ENCODE measurements at regions not wholly inside any gene's neighbourhood (a gene's known extent, or its start where the extent isn't known, plus 50 kb on each side); places are given as distances from the start of the nearest gene placed in this dataset.

DNA sequence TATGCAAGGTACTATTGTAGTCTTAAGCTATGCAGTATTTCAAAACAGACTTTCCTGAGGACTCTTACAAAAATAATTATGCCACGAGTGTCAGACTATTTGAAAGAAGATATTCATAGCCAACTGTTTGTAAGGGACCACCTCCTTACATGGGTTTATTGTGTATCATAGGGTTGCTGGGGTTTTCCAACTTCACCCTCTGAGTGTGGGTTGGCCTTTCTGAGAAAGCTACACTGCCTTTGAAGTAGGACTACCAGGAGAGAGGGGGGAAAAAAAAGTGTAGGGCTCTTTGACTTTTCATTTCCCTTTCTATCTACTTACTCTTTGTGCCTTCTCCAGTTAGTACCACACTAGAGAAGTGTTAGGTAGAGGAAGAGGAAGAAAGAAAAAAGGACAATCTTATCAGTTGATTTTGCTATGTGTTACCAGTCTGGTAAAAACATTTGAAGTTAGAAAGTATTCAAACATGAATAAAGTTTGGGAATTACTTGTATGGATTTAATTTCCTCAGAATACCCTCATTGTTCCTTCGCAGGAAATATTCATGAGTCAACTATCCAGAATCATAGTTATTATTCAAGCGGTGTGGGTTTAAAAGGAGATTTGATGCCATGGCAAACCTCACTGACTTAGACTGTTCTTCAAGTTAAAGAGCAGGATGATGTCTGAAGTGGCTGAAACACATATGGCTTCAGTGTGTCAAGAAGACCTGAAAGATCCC lies 329.3 kb upstream of the THBS1 start:
- in situ Hi-C loops (cut with HindIII; ENCODE audit: low sequenced_read_pairs), result no loop called here

DNA sequence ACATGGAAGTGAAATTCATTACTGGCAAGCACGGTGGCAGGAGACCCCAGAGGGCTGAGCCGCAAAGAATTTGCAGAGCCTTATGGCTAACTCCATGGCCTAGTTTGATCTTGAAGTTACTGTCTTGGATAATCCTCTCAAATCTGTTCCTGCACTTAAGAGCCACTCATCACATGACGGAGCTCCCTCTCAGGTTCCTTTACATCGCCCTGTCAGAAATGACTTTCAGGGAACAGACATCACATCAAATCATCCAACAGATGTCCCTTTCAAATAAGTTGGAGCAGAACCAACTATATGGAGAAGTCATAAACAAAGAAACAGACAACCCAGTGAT lies 328.8 kb upstream of the THBS1 start:
- in situ Hi-C loops (cut with HindIII; ENCODE audit: low sequenced_read_pairs), result no loop called here

DNA sequence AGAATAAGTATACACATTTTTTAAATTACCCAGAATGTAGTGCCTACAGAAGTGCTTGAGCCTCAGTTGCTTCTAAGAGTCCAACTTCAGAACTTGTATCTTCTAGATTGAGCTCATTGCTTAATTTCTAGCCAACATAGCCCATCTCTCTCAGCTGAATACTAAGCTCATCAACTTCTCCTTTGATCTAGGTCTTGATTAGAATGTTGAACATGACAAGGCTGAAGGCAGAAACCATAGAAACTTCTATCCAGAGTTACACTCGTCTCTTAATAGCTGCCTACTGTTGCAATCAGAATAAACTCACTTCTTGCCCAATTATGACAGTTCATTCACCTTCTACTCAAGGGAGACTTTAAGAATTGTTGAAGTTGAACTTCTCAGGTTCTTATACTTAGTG lies 327.3 kb upstream of the THBS1 start:
- in situ Hi-C loops (cut with HindIII; ENCODE audit: low sequenced_read_pairs), result no loop called here

DNA sequence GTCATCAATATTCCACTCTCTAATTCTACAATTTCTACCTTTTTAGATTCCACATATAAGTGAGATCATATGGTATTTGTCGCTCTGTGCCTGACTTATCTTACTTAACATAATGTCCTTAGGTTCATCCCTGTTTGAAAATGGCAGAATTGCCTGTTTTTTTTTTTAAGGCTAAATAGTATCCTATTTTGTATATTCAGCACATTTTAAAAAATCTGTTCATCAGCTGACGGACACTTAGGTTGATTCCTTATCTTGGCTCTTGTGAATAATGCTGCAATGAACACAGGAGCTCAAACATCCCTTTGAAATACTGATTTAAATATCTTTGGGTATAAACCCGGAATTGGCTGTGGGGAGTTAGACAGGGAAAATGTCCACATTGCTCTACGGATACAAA lies 326.7 kb upstream of the THBS1 start:
- in situ Hi-C loops (cut with HindIII; ENCODE audit: low sequenced_read_pairs), result no loop called here

DNA sequence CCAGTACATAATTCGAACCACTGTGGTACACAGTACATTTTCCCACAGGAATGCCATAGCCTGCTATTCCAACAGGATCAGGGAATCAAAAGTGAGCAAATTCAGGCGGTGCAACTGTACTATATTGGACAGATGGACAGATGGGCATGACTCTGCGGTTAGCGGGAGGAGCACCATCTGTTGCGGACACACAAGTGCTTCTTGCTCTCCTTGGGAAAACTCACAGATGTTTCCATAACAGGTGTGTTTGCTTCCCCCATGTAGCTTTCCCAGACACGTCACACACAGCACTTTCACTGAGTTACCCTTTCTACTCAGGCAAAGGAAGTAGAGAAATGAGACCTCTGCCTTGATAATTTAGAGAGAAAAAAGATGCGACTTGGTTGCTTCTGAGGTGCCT lies 325.1 kb upstream of the THBS1 start:
- in situ Hi-C loops (cut with HindIII; ENCODE audit: low sequenced_read_pairs), result no loop called here

DNA sequence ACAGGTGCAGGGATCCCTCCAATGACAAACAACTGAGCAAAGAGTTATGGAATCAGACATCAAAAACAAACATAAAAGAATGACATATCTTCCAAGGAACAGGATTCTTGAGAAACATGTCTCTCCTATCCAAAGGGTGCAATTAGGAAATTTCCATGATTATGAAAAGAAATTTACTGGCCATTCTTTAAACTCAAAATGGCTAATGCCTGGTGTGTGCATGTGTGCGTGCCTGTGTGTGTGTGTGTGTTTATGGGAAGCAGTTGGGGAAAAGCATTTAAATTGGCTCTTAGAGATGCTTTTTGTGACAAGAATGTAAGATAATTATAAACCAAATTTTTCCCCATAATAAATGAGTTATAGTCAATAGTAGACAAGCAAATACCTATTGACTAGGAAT lies 320.5 kb upstream of the THBS1 start:
- in situ Hi-C loops (cut with HindIII; ENCODE audit: low sequenced_read_pairs), result loop anchor here (5.0 kb wide), 1 partner anchor 68 kb away; no protein-coding TSS in a partner anchor

DNA sequence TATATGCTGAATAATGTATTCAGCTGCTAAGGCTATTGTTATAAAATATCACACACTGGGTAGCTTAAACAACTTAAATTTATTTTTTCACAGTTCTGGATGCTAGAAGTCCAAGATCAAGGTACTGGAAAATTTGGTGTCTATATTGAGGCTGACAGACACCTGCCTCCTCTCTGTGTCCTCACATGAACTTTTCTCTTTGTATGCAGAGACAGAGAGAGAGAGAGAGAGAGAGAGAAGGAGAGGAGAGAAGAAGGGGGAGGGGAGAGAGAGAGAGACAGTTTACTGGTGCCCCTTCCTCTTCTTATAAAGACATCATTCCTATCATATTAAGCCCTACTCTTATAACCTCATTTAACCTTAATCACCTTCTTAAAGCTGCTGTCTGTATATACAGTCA lies 320.1 kb upstream of the THBS1 start:
- in situ Hi-C loops (cut with HindIII; ENCODE audit: low sequenced_read_pairs), result loop anchor here (5.0 kb wide), 1 partner anchor 68 kb away; no protein-coding TSS in a partner anchor

DNA sequence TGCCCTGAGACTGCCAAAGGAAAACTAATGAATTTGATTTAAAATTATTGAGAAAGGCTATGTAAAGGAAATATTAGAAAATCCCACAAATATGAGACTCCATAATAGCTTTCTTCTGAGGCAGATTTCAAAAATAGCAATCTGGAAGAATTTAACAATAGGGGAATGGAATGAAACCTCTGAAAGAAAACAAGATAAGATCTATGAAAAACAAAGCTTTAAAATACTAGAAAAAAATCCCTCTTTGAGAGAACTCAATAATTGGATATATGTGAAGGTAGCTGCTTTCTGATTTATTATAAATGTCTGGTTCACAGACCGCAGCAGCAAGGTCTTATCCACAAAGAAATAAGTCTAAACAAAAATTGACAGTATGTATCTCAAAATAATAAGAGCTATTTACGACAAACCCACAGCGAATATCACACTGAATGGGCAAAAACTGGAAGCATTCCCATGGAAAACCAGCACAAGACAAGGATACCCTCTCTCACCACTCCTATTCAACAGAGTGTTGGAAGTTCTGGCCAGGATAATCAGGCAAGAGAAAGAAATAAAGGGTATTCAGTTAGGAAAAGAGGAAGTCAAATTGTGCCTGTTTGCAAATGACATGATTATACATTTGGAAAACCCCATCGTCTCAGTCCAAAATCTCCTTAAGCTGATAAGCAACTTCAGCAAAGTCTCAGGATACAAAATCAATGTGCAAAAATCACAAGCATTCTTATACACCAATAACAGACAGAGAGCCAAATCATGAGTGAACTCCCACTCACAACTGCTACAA lies 319.3 kb upstream of the THBS1 start:
- in situ Hi-C loops (cut with HindIII; ENCODE audit: low sequenced_read_pairs), result loop anchor here (5.0 kb wide), 1 partner anchor 69 kb away; no protein-coding TSS in a partner anchor

DNA sequence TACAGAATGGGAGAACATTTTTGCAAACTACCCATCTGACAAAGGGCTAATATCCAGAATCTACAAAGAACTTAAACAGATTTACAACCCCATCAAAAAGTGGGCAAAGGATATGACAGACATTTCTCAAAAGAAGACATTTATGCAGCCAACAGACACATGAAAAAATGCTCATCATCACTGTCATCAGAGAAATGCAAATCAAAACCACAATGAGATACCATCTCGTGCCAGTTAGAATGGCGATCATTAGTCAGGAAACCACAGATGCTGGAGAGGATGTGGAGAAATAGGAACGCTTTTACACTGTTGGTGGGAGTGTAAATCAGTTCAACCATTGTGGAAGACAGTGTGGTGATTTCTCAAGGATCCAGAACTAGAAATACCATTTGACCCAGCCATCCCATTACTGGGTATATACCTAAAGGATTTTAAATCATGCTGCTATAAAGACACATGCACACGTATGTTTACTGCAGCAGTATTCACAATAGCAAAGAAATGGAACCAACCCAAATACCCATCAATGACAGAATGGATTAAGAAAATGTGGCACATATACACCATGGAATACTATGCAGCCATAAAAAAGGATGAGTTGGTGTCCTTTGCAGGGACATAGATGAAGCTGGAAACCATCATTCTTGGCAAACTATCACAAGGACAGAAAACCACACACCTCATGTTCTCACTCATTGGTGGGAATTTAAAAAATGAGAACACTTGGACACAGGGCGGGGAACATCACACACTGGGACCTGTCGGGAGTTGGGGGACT lies 317.7 kb upstream of the THBS1 start:
- in situ Hi-C loops (cut with HindIII; ENCODE audit: low sequenced_read_pairs), result loop anchor here (5.0 kb wide), 1 partner anchor 71 kb away; no protein-coding TSS in a partner anchor

DNA sequence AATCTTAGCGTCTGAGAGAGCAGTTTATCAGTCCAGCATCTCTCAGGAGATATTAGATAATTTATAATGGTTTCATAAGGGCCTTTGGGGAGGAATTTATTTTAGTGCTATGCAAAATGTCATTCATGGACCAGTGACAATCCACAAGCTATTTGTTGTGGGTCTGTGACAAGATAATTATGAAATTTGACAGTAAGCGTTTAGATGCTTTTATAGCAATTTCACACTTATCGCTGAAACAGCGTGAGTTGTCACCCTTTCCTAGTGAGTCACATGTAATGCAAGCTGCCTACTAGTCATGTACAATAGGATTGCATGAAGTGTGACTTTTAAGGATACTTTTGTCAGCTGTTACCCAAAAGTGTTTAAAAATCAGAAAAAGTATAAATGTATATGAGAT lies 315.6 kb upstream of the THBS1 start:
- in situ Hi-C loops (cut with HindIII; ENCODE audit: low sequenced_read_pairs), result no loop called here

DNA sequence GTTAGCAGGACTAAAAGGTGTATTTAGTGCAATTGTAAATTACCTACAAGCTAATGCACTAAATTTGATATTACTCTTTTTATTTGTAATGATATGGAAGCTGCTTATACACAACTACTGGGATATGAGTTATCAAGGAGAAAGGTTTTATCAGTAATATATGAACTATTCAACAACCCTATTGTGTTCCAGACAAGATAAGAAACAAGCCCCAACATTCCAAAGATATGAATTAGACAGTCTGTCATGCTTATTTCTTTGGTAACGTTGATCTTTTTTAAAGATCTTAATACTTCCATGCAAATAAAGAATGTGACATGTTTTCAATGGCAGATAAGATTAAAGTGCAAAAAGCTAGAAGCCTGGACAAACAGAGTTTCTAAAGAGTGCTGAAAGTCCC lies 314.0 kb upstream of the THBS1 start:
- in situ Hi-C loops (cut with HindIII; ENCODE audit: low sequenced_read_pairs), result no loop called here

DNA sequence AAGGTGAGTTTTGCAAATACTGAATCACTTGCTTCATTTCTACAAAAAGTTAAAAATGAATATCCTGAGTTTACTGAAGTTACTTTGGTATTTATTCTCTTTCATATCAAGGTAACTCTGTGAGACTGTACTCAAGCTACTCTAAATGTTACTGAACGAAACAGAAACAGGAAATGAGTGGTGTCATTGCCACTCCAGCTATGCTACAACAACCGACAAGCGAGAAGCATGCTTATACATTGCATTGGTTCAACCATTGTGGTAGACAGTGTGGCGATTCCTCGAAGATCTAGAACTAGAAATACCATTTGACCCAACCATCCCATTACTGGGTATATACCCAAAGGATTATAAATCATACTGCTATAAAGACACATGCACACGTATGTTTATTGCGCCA lies 313.2 kb upstream of the THBS1 start:
- in situ Hi-C loops (cut with HindIII; ENCODE audit: low sequenced_read_pairs), result no loop called here

DNA sequence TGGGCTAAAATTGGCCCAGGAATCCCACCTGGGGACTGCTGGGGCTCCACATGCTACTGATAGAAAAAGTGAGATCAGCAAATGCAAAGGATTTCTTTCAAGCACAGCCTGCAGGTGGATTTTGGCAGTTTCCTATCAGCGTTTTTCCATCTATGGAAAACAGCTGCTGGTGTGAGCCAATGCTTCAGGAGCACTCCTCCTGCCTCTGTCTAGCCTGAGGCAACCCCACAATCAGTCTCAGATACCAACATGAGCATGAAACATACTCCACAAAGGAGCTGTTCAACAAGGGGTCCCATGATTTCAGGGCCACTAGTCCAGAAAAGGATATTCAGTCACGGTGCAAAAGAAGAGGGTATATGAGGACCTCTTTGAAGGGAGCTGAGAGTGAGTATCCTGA lies 311.5 kb upstream of the THBS1 start:
- in situ Hi-C loops (cut with HindIII; ENCODE audit: low sequenced_read_pairs), result no loop called here

DNA sequence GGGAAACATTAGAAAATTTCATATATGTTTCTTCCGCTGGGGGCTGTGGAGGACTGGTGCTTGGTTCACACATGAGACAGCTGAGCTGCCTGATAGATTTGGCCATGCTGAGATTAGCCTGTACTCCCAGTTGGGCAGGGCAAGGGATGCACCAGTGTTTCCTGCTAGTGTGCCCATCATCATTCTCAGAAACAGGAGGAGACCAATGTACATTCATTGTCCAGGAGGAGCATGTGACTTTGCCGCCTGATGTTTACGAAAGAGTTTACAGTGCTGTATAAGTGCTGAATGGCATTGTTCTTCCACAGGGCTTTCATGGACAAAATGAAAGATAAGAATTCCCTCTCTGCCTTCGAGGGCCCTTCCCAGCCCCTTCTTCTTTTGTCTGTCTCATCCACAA lies 311.1 kb upstream of the THBS1 start:
- in situ Hi-C loops (cut with HindIII; ENCODE audit: low sequenced_read_pairs), result loop anchor here (5.0 kb wide), 1 partner anchor 138 kb away; no protein-coding TSS in a partner anchor

DNA sequence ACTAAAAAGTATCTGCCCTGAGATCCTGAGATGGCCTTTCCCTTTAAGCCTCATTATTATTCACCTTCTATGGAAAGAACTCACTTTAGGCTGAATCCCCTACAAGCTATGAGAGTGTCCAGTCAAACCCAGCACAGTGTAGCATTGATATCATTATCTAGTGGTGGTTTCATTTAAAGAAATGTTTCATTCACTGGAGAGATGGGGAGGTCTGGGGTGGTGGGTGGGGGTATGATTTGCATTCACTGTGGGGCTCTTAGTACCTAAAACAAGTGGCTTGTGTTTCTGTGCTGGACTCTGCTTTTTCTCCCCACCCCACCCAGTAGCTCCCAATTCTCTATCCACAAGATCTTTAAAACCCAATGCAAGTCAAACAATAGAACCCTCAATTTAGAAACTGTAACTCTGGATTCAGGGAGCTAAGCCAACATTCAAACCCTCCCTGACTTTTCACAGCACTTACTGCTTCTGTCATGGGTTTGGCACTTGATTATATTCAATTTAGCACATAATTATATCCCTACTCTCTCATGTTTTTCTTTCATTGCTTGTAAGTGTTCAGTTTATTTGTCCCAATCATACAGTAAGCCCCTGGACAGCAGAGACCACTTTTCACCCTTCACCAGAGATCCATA lies 310.5 kb upstream of the THBS1 start:
- in situ Hi-C loops (cut with HindIII; ENCODE audit: low sequenced_read_pairs), result loop anchor here (5.0 kb wide), 1 partner anchor 138 kb away; no protein-coding TSS in a partner anchor

DNA sequence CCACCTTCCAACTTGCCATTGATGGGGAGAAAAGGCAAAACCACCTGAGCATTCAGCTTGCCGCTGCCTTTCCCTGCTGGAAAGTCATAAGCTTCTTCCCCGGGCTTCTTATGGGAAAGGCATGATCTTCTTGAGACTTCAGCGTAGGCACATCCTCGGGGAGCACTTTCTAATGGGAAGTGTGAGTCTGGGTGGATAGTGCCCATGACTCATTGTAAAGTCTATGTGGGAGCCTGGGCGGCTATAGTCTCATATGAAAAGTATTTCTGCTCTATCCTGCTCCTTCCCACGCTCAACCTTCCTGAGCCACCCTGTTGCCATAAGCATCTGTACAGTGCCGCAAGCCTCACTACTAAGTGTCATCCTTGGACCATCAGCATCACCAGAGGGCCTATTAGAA lies 309.9 kb upstream of the THBS1 start:
- in situ Hi-C loops (cut with HindIII; ENCODE audit: low sequenced_read_pairs), result loop anchor here (5.0 kb wide), 1 partner anchor 139 kb away; no protein-coding TSS in a partner anchor

DNA sequence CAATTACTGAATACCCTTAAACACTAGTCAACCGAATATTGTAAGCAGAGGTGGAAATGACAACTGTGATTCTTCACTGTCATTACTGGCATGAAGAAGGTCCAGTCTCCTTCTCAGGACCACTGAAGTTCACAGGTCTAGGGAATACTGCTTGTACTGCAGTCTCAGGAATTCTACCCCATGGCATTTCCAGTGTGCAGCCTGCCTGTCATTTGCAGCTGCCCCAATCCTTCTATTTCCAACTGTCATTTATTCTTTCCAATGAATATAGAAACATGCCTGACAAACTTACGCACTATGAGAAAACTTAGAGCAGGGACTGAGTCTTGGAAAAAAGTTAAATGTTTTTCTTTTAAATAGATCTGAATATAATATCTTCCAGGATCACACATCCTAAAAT lies 308.0 kb upstream of the THBS1 start:
- in situ Hi-C loops (cut with HindIII; ENCODE audit: low sequenced_read_pairs), result loop anchor here (5.0 kb wide), 1 partner anchor 141 kb away; no protein-coding TSS in a partner anchor

DNA sequence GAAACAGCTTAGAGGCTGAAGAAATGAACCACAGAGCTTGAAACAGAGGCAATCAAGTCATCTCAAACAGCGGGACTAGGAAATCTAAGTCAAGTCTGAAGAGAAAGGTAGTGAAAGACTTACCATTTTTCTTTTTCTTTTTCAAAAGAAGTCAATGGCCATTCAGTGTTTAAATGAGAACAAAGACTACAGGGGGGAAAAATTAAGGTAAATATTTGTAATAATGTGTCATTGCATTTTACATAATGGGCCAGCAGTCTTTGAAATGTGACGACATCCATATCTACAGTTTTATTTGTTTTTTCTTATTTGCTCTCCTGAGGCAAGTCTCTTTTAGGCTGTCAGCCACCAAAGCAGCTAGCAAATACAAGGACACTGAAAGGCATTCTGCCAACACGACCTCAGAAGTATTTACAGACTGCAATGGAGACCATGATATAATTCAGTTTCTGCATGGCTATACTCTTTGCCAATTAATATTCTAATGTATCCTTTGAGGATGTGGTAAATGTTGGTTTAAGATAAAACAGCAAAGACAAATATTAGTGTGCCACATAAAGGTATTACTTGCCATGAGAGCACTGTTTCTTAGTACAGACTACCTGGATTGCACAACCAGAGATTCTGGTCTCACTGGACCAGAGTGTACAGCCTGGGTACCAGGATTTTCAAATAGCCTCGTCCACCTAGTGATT lies 307.0 kb upstream of the THBS1 start:
- in situ Hi-C loops (cut with HindIII; ENCODE audit: low sequenced_read_pairs), result loop anchor here (5.0 kb wide), 1 partner anchor 142 kb away; no protein-coding TSS in a partner anchor

DNA sequence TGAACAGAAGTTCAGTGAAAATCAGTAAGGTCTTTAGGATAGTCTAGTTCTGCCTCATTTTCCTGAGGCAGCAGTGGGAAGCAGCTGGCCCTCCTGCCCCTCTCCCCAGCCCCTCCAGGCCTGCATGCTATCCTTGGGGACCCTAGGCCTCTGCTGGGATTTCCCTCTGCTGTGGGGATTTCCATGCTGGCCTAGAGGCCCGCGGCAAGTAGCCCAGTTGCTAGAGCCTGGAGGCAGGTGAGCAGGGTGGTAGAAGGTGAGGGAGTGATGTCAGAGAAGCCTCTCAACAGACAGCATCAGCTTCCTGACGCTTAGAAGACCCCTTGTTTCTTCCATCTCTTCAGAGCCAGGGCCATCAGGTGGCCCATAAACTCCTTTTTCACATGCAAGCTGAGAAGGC lies 305.8 kb upstream of the THBS1 start:
- in situ Hi-C loops (cut with HindIII; ENCODE audit: low sequenced_read_pairs), result no loop called here

DNA sequence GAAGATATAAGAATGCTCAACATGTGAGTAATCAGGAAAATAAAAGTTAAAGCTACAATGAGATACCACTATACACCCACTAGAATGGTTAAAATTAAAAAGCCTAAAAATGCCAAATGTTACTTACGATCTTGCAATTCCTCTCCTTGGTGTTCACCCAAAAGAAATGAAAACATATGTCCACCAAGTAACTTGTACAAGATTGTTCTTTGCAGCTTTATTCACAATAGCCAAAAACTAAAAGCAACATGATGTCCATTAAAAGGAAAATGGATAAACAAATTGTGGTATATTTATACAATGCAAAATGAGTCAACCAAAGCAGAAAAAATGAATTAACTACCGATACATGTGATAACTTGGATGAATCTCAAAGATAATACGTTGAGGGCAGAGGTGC lies 301.6 kb upstream of the THBS1 start:
- in situ Hi-C loops (cut with HindIII; ENCODE audit: low sequenced_read_pairs), result no loop called here

Data from endothelial cell of hepatic sinusoid (primary cell).